ENCODE measurements at regions not wholly inside any gene's neighbourhood (a gene's known extent, or its start where the extent isn't known, plus 50 kb on each side); places are given as distances from the start of the nearest gene placed in this dataset.
"Not testable (repeated sequence)": the region's sequence is repeated elsewhere in the genome, so short reads cannot be mapped to it uniquely, and the experiment has no call there.

- no peak for ATAC-seq
These were observed 547.6 kb downstream of the TBC1D32 start for GRCh38 chr6:120786682-120787081.

GRCh38 chr6:120786256-120786655 is 548.0 kb downstream of the TBC1D32 start:
- ATAC-seq = no peak

- no peak for ATAC-seq
These were observed 548.7 kb downstream of the TBC1D32 start for GRCh38 chr6:120785459-120786086.

- no peak for ATAC-seq
These were observed 554.8 kb downstream of the TBC1D32 start for GRCh38 chr6:120779441-120779840.

GRCh38 chr6:120775698-120776097 is 558.6 kb downstream of the TBC1D32 start:
- ATAC-seq = no peak

GRCh38 chr6:120774275-120774674 is 560.0 kb downstream of the TBC1D32 start:
- no peak for ATAC-seq

- no peak for ATAC-seq
These were observed 563.3 kb downstream of the TBC1D32 start for GRCh38 chr6:120771019-120771418.

GRCh38 chr6:120764312-120764711 is 570.0 kb downstream of the TBC1D32 start:
- ATAC-seq = no peak

GRCh38 chr6:120759570-120759969 is 574.7 kb downstream of the TBC1D32 start:
- ATAC-seq = no peak

GRCh38 chr6:120748574-120748973 is 585.7 kb downstream of the TBC1D32 start:
- not testable (repeated sequence) for ATAC-seq

- no peak for ATAC-seq
These were observed 597.5 kb downstream of the TBC1D32 start for GRCh38 chr6:120736740-120737139.

GRCh38 chr6:120735641-120736040 is 598.6 kb downstream of the TBC1D32 start:
- ATAC-seq = no peak

GRCh38 chr6:120711255-120711654 is 623.0 kb downstream of the TBC1D32 start:
- no peak for ATAC-seq

GRCh38 chr6:120700001-120700400 is 634.3 kb downstream of the TBC1D32 start:
- ATAC-seq = no peak

- no peak for ATAC-seq
These were observed 647.8 kb downstream of the TBC1D32 start for GRCh38 chr6:120686492-120686891.

GRCh38 chr6:120682145-120682544 is 652.1 kb downstream of the TBC1D32 start:
- ATAC-seq = no peak

GRCh38 chr6:120681204-120681603 is 653.1 kb downstream of the TBC1D32 start:
- no peak for ATAC-seq

GRCh38 chr6:120675886-120676285 is 658.4 kb downstream of the TBC1D32 start:
- no peak for ATAC-seq

GRCh38 chr6:120671519-120671918 is 662.8 kb downstream of the TBC1D32 start:
- ATAC-seq = no peak

GRCh38 chr6:120652506-120652905 is 681.8 kb downstream of the TBC1D32 start:
- ATAC-seq = no peak

- no peak for ATAC-seq
These were observed 685.6 kb downstream of the TBC1D32 start for GRCh38 chr6:120648713-120649112.

GRCh38 chr6:120646101-120646500 is 688.2 kb downstream of the TBC1D32 start:
- no peak for ATAC-seq

- no peak for ATAC-seq
These were observed 701.3 kb downstream of the TBC1D32 start for GRCh38 chr6:120632975-120633374.

GRCh38 chr6:120627612-120628011 is 706.7 kb downstream of the TBC1D32 start:
- ATAC-seq = no peak

GRCh38 chr6:120622127-120622631 is 712.1 kb downstream of the TBC1D32 start:
- no peak for ATAC-seq

Data from activated CD4-positive, CD25-positive, alpha-beta regulatory T cell treated with anti-CD3 and anti-CD28 coated beads, Interleukin-2, amount 50 U/mL, for 24 hours (primary cell).